ENCODE measurements at regions not wholly inside any gene's neighbourhood (a gene's known extent, or its start where the extent isn't known, plus 50 kb on each side); places are given as distances from the start of the nearest gene placed in this dataset.

DNA sequence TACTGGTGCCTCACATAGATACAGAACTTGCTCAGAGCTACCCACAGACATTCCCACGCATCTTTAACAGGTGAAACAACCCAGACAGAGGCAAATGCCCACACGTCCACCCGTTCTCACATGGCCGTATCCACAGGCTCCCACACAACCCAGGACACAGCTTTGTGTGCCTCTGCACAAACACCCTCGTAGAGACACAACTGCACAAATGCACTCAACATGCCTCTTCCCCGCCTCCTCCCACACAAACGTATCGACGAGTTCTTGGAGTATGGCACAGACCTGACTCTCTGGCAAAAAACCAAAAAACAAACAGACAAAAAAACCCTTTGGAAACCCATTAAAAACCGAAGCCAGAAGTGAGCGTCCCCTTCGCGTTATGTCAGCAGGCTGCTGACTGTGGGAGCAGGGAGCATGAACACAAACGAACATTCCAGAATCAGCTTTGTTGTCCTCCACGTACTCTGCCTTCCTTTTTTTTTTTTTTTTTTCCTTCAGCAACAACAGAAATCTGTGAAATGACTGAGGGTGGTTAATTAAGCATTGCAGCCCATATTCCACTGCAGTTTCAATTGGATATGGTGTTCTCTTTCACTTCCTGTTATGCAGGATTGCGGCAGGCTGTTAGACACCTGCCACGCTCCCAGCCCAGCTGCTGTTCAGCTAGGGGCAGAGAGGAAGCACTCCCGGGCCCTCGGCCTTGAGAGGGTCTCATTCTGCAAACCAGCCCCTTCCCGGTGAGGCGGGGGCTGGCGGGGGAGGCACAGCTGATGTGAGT is 313.7 kb downstream of the MAF start:
- DNase-seq (ENCODE audit: low read depth): no peak
- H3K4me3 ChIP-seq (ENCODE audit: low read length): no peak overlapping the region
- TF ChIP-seq CTCF (conservative IDR thresholded peaks at IDR 0.05; ENCODE audit: low read depth, low read length): no peak

GRCh38 chr16:79284766-79285165 is 315.8 kb downstream of the MAF start:
- no peak overlapping the region for H3K4me3 ChIP-seq (ENCODE audit: low read length)
- TF ChIP-seq CTCF (conservative IDR thresholded peaks at IDR 0.05; ENCODE audit: low read depth, low read length): no peak
- no peak for DNase-seq (ENCODE audit: low read depth)

DNA sequence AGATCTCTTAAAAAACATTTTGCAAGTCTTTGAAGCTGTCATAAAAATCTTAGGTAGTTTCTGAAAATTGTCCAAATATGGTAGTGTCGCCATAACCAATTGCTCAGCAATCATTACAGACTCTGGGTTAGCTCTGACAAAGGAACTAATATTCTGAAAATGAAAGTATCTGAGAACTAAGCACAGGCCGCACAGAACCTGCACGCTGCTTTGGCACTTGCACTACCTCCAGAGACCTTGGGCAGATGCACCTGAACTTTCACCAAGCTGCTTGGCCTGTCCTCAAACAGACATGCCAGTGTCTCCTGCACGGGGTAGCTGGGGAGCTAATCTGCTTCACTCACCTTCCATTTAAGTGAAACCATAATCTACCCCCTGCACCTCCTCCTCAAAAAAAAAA is 317.0 kb downstream of the MAF start:
- no peak for DNase-seq (ENCODE audit: low read depth)
- H3K4me3 ChIP-seq (ENCODE audit: low read length): no peak overlapping the region
- no peak for TF ChIP-seq CTCF (conservative IDR thresholded peaks at IDR 0.05; ENCODE audit: low read depth, low read length)

DNA sequence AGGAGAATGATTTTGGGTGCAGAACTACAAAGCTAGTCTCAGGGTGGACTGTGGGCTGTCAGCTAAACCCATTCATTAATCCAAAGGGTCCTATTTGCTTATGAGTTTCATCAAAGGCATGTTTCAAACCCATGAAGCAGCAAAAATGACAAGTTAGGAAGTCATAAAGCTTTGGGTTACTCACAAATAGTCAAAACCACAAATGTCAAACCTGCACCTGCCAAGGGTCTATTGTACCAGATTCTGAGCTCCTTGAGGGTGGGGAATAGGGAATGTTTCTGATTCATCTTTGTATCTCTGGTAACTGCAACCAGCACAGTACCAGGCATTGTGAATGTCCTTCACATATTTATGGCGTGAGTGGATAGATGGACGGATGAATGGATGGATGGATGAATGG is 317.7 kb downstream of the MAF start:
- DNase-seq (ENCODE audit: low read depth): no peak

DNA sequence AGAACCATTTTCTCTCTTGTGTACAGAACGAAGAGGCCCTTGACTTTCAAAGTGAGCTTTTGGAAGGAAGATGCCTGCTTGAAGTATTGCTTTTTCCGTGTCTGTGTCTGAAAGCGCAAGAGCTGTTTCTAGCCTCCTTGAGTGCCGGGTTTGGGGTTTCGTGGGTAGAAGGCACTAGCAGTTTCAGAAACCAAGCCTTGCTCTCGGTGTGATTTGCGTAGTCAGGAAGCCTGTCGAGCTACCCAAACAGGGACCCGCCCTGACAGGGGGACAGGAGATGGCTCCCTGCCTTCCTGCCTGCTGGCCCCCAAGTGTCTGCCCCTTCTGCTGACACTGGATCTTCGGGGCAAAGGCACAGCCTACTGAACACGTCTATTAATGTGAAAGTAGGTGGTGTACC is 322.0 kb downstream of the MAF start:
- no peak overlapping the region for H3K4me3 ChIP-seq (ENCODE audit: low read length)
- TF ChIP-seq CTCF (conservative IDR thresholded peaks at IDR 0.05; ENCODE audit: low read depth, low read length): no peak
- no peak for DNase-seq (ENCODE audit: low read depth)

More for the DNA sequence above, 317.7 kb downstream of the MAF start:
- no peak for TF ChIP-seq CTCF (conservative IDR thresholded peaks at IDR 0.05; ENCODE audit: low read depth, low read length)
- H3K4me3 ChIP-seq (ENCODE audit: low read length): no peak overlapping the region

- H3K4me3 ChIP-seq (ENCODE audit: low read length): no peak overlapping the region
- no peak for DNase-seq (ENCODE audit: low read depth)
- no peak for TF ChIP-seq CTCF (conservative IDR thresholded peaks at IDR 0.05; ENCODE audit: low read depth, low read length)
Measured at GRCh38 chr16:79276501-79276900, 324.0 kb downstream of the MAF start.

DNA sequence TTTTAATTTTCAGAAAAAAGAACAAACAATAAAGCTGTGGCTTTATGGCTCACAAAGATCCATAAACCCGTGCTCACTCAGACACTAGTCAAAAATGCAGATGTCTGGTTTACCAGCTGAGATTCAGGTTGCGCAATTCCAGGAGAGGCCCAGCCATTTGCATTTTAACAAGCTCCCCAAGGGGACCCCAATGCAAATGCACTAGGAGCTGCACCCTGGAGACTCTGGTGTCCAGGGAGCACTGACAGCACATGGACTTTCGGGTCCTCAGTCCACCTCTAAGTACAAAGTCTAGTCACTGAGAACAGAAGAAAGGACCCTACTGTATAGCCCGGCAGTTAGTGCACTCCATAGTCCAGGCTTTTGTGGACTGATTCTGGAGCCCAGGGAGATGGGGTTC is 326.3 kb downstream of the MAF start:
- no peak for DNase-seq (ENCODE audit: low read depth)
- no peak for TF ChIP-seq CTCF (conservative IDR thresholded peaks at IDR 0.05; ENCODE audit: low read depth, low read length)
- no peak overlapping the region for H3K4me3 ChIP-seq (ENCODE audit: low read length)

All from retinal pigment epithelial cell (primary cell).